K562 (cell line): ENCODE measurements at regions not wholly inside any gene's neighbourhood (a gene's known extent, or its start where the extent isn't known, plus 50 kb on each side); places are given as distances from the start of the nearest gene placed in this dataset.

Source experiments
- ATAC-seq: fragments of 200-7000 bp; cut with Tn5 transposase; 3 replicates; pipeline ENCODE4 v1.9.1; 2020; ENCODE audit warnings: moderate library complexity
- BruUV-seq: library from RNA; stranded (reverse); fragments of 400-500 nt; replicated peaks from 2 replicates; lab custom pipeline; 2021; lab: Mats Ljungman, UMichigan
- CTCF ChIA-PET: fragments of 300-600 bp; formaldehyde crosslinking; extraction: SDS; loops from one replicate; lab custom pipeline; 2021; ENCODE audit warnings: low intra/inter-chr PET ratio; lab: Yijun Ruan, JAX
- POLR2A ChIA-PET: fragments of 300-600, 350-650 bp; sonication (Branson Sonifier 250); formaldehyde crosslinking; extraction: SDS; loops from one replicate; lab custom pipeline; 2021; ENCODE audit warnings: antibody characterized with exemption, inconsistent platforms; lab: Yijun Ruan, JAX
- DNase-seq, 4 experiments: peaks; one replicate each; pipeline versions ENCODE4 v3.0.0 to v3.0.0-alpha.2; 2011 to 2018; ENCODE audit warnings: low spot score in 3 of 4, mixed read lengths in 3 of 4; ENCODE audit errors: extremely low read depth in 1 of 4
- FAIRE-seq: peaks from 2 replicates; lab custom pipeline; 2011; peaks lifted over from hg19 to GRCh38; lab: Jason Lieb, UNC
- H2AFZ ChIP-seq: 2 replicates; pipeline ENCODE4 v1.6.0; 2011; ENCODE audit warnings: low read depth, low read length, control low read depth, inconsistent platforms
- H3K27ac ChIP-seq: fragments of 200-600 bp; 3 replicates; pipeline ENCODE4 v1.8.0; 2011; ENCODE audit warnings: low read depth, mild to moderate bottlenecking, control low read depth, inconsistent platforms, low read length, moderate library complexity, mixed read lengths; ENCODE audit errors: extremely low read depth
- H3K27me3 ChIP-seq, 2 experiments: fragments of 300-600 bp in 1 of 2; 2 replicates in 1 of 2; 3 replicates in 1 of 2; pipeline versions ENCODE4 v1.6.0 to v1.8.0; 2011; ENCODE audit warnings: inconsistent platforms in 2 of 2, low read length in 2 of 2, mild to moderate bottlenecking in 1 of 2, mixed read lengths in 1 of 2, moderate library complexity in 1 of 2; ENCODE audit not compliant: control insufficient read depth in 2 of 2, insufficient read depth in 2 of 2
- H3K36me3 ChIP-seq: fragments of 300-600 bp; 3 replicates; pipeline ENCODE4 v1.8.0; 2011; ENCODE audit warnings: mild to moderate bottlenecking, low read length, inconsistent platforms; ENCODE audit not compliant: control insufficient read depth, insufficient read depth
- H3K4me1 ChIP-seq, 2 experiments: fragments of 200-600 bp in 1 of 2; replicated peaks in 1 of 2; 2 replicates in 1 of 2; 3 replicates in 1 of 2; pipeline versions ENCODE4 v1.5.1 to v1.8.0; 2011; ENCODE audit warnings: inconsistent platforms in 2 of 2, low read length in 2 of 2, mild to moderate bottlenecking in 1 of 2, mixed read lengths in 1 of 2, moderate library complexity in 1 of 2; ENCODE audit not compliant: control insufficient read depth in 2 of 2, insufficient read depth in 2 of 2
- H3K4me2 ChIP-seq: 2 replicates; pipeline ENCODE4 v1.6.1; 2011; ENCODE audit warnings: low read length, control low read depth, inconsistent platforms, mixed read lengths; ENCODE audit not compliant: insufficient read depth
- H3K4me3 ChIP-seq: fragments of 200-600 bp; sonication (generic), shearing (Covaris generic); 2 replicates; pipeline ENCODE4 v1.5.1; 2016; ENCODE audit warnings: control low read depth, inconsistent platforms
- H3K79me2 ChIP-seq: fragments of 200-600 bp; 3 replicates; pipeline ENCODE4 v1.8.0; 2011; ENCODE audit warnings: low read length, inconsistent platforms; ENCODE audit not compliant: control insufficient read depth, insufficient read depth
- H3K9ac ChIP-seq, 2 experiments: 2 replicates each; pipeline versions ENCODE4 v1.6.0 to v1.6.1; 2011; ENCODE audit warnings: low read depth in 2 of 2, low read length in 2 of 2, control low read depth in 1 of 2, inconsistent platforms in 1 of 2, mild to moderate bottlenecking in 1 of 2, mixed read lengths in 1 of 2; ENCODE audit not compliant: insufficient read depth in 1 of 2
- H3K9me1 ChIP-seq: one replicate; pipeline ENCODE4 v1.6.0; 2011; ENCODE audit warnings: inconsistent platforms, mild to moderate bottlenecking, low read length, moderate library complexity; ENCODE audit not compliant: control insufficient read depth, insufficient read depth
- H3K9me3 ChIP-seq: replicated peaks from 2 replicates; pipeline ENCODE4 v1.5.1; 2011; ENCODE audit warnings: low read depth, low read length, inconsistent platforms; ENCODE audit not compliant: control insufficient read depth, insufficient read depth
- H4K20me1 ChIP-seq: replicated peaks from 2 replicates; pipeline ENCODE4 v1.6.1; 2011; ENCODE audit warnings: low read length, inconsistent platforms, mixed read lengths; ENCODE audit not compliant: control insufficient read depth, insufficient read depth
- CBFB ChIP-seq: sonication (generic); formaldehyde crosslinking; IDR thresholded peaks from 2 replicates; pipeline ENCODE4 v1.4.0; 2020; ENCODE audit warnings: mild to moderate bottlenecking, missing genetic modification reagents
- FOXM1 ChIP-seq, 2 experiments: fragments of 450-650 bp in 1 of 2; sonication (generic) in 1 of 2; formaldehyde crosslinking in 1 of 2; IDR thresholded peaks; 2 replicates each; pipeline versions ENCODE4 v1.6.1 to v1.9.0; 2017 to 2022; ENCODE audit warnings: low read depth in 2 of 2, mild to moderate bottlenecking in 2 of 2, missing genetic modification reagents in 1 of 2, moderate library complexity in 1 of 2
- GABPB2 ChIP-seq: fragments of 250-450 bp; sonication (Bioruptor Pico); conservative IDR thresholded peaks from 2 replicates; pipeline ENCODE4 v1.5.1; 2021; ENCODE audit warnings: mild to moderate bottlenecking
- THRB ChIP-seq: fragments of 450-650 bp; formaldehyde crosslinking; conservative IDR thresholded peaks from 2 replicates; pipeline ENCODE4 v1.4.0; 2022; ENCODE audit warnings: mild to moderate bottlenecking, missing genetic modification characterization
- ZHX1 ChIP-seq: fragments of 150-350 bp; conservative IDR thresholded peaks from 2 replicates; pipeline ENCODE4 v1.6.1; 2014; ENCODE audit warnings: low read length
- ZNF311 ChIP-seq: fragments of 250-450 bp; sonication (Bioruptor Pico); IDR thresholded peaks from 2 replicates; pipeline ENCODE4 v1.4.0; 2020; ENCODE audit warnings: mild to moderate bottlenecking, moderate library complexity
- ZNF511 ChIP-seq: sonication (generic); formaldehyde crosslinking; IDR thresholded peaks from 2 replicates; pipeline ENCODE4 v1.8.0; 2022; ENCODE audit warnings: mild to moderate bottlenecking, missing genetic modification reagents
- ZNF57 ChIP-seq: fragments of 450-650 bp; formaldehyde crosslinking; IDR thresholded peaks from 2 replicates; pipeline ENCODE4 v1.4.0; 2020; ENCODE audit warnings: mild to moderate bottlenecking, moderate library complexity
- ZNF668 ChIP-seq: fragments of 250-450 bp; sonication (Bioruptor Pico); IDR thresholded peaks from 2 replicates; pipeline ENCODE4 v1.8.0; 2022; ENCODE audit warnings: mild to moderate bottlenecking, inconsistent platforms
- WGBS: fragments of 100-300 bp; shearing (Covaris generic); methylation state at CpG from one replicate; pipeline ENCODE4 v1.1.6; 2016; ENCODE audit warnings: low coverage, mixed read lengths; ENCODE audit not compliant: insufficient coverage; ENCODE audit errors: missing lambda C conversion rate; 5-methylcytosine and 5-hydroxymethylcytosine counted together
- in situ Hi-C: fragments of 300-500 bp; cut with MboI; formaldehyde crosslinking; loops from 4 replicates; pipeline ENCODE4 v1.15.0; 2018; ENCODE audit warnings: inconsistent platforms, mixed read lengths
- intact Hi-C: fragments of 100-400 bp; cut with micrococcal nuclease; formaldehyde crosslinking; loops from 2 replicates; pipeline ENCODE4 v1.14.2; 2022

GRCh38 chr4:136847881-136848621 is 684.2 kb downstream of the PCDH18 start:
- no peak overlapping the region for H2AFZ ChIP-seq
- ChIA-PET POLR2A (no interaction called here), CTCF (no interaction called here)
- H4K20me1 ChIP-seq: no peaks in the 10 kb centered on the region
- H3K79me2 ChIP-seq: no peaks in the 10 kb centered on the region
- in situ Hi-C loops (no loop called here), intact Hi-C loops (no loop called here)
- DNase-seq: no peak
- 0% methylated on average over 4 of the region's 6 CpGs for WGBS
- no TSS peak for BruUV-seq
- H3K4me3 ChIP-seq: no peak overlapping the region
- H3K9ac ChIP-seq: no peak overlapping the region
- ATAC-seq: no peak
- no peaks in the 10 kb centered on the region for H3K36me3 ChIP-seq
- no peak for TF ChIP-seq ZNF311
- TF ChIP-seq ZNF57 (CRISPR knock-in tag): no peak
- H3K27me3 ChIP-seq: no peaks in the 10 kb centered on the region
- no peak overlapping the region for H3K27ac ChIP-seq
- H3K4me1 ChIP-seq: no peaks in the 10 kb centered on the region
- no peak overlapping the region for H3K4me2 ChIP-seq
- FAIRE-seq: no peak
- H3K9me1 ChIP-seq: no peaks in the 10 kb centered on the region
- H3K9me3 ChIP-seq: no peaks in the 10 kb centered on the region

GRCh38 chr4:136841526-136841925 is 690.8 kb downstream of the PCDH18 start:
- H3K9ac ChIP-seq: no peak overlapping the region
- ChIA-PET POLR2A (no interaction called here), CTCF (no interaction called here)
- no peak overlapping the region for H3K4me3 ChIP-seq
- DNase-seq (no peak), FAIRE-seq (no peak), ATAC-seq (no peak)
- no peaks in the 10 kb centered on the region for H4K20me1 ChIP-seq
- no peaks in the 10 kb centered on the region for H3K79me2 ChIP-seq
- in situ Hi-C loops: no loop called here
- no TSS peak for BruUV-seq
- WGBS: 0% methylated on average over 2 of the region's 2 CpGs
- intact Hi-C loops: no loop called here
- H3K9me1 ChIP-seq: no peaks in the 10 kb centered on the region
- H3K4me2 ChIP-seq: no peak overlapping the region
- H3K27me3 ChIP-seq: no peaks in the 10 kb centered on the region
- H3K36me3 ChIP-seq: no peaks in the 10 kb centered on the region
- H3K4me1 ChIP-seq: no peaks in the 10 kb centered on the region
- no peaks in the 10 kb centered on the region for H3K9me3 ChIP-seq
- no peak overlapping the region for H3K27ac ChIP-seq
- H2AFZ ChIP-seq: no peak overlapping the region
- TF ChIP-seq ZHX1 (no peak), ZNF668 (CRISPR knock-in tag) (no peak), CBFB (CRISPR knock-in tag) (no peak), GABPB2 (CRISPR knock-in tag) (no peak), THRB (CRISPR knock-in tag) (no peak), ZNF511 (CRISPR knock-in tag) (no peak), FOXM1 (IDR thresholded peaks at IDR 0.05; ENCODE audit: low read depth) (no peak), FOXM1 (CRISPR knock-in tag; IDR thresholded peaks at IDR 0.05; ENCODE audit: low read depth) (no peak)
